Activated CD4-positive, CD25-positive, alpha-beta regulatory T cell treated with anti-CD3 and anti-CD28 coated beads, Interleukin-2, amount 50 U/mL, for 72 hours (primary cell): ENCODE measurements at regions not wholly inside any gene's neighbourhood (a gene's known extent, or its start where the extent isn't known, plus 50 kb on each side); places are given as distances from the start of the nearest gene placed in this dataset.

Source experiments
- DNase-seq: peaks from one replicate; pipeline ENCODE4 v3.0.0; 2021

DNA sequence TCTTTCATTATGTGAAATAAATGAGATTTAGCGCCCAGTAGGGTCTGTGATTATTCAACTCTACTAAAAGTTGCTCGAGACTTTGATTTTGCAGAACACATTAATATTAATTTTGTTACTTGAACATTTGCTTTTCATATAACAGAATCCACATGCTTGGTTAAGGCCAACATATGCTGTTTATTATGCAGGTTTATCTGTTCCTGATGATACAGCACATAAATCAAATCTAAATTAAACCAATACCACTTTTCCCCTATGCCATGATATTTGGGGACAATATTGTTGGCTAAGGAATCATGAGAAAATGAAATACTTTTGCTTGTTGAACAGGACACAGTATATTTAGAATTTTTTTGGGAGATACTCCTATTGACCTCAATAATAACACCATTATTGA is 291.1 kb downstream of the USP25 start:
- no peak for DNase-seq

DNA sequence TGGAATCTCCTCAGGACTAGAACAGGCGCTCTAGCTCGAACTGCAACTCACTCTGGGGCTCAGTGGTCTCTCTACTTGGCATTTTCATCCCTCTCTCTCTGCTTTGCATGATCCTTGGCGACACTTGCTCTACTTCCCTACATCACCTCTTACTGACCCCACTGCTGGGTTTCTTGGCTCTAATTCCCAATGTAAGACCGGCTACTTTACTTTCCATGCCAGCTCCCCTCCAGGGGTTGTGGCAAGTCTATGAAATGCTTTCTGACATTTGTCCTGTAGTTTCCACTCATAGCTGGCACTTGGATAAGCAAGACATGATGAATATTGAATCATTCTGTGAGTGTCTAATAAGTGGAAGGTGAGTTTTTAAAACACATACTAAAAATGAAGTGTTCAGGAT is 292.3 kb downstream of the USP25 start:
- DNase-seq, result no peak

DNA sequence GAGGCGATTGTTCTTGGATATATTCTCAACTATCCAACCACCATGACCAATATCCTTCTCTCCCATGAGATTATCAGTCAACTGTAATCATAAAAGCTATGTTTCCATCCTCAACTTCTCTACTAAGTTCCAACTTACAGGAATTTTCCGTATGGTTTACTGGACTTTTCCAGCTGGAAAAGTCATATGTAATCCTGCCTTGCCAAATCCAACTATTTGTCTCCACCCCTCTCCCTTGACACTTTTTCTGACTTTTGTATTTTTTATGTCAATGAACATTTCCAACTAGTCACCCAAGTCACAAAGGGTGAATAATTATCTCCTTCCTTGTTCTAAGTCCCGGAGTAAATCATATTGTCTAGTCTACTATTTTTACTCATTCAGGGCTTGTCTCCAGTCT is 293.1 kb downstream of the USP25 start:
- no peak for DNase-seq

DNA sequence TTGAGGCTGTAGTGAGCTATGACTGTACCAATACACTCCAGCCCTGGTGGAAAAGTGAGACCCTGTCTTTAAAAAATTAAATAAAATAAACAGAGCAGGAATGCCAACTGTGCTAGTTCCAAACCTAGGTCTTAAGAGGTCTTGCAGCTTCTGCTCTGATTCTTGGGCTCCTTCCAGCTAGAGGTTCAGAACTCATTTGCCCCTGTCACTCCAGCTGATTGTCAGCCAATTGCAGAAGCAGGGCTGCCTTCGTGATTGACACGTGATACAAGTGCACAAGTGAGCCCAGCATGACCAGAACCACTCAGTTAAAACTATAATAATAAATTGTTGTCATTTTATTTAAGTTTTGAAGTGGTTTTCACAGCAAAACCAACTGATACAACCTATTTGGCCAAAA is 298.4 kb downstream of the USP25 start:
- no peak for DNase-seq

DNA sequence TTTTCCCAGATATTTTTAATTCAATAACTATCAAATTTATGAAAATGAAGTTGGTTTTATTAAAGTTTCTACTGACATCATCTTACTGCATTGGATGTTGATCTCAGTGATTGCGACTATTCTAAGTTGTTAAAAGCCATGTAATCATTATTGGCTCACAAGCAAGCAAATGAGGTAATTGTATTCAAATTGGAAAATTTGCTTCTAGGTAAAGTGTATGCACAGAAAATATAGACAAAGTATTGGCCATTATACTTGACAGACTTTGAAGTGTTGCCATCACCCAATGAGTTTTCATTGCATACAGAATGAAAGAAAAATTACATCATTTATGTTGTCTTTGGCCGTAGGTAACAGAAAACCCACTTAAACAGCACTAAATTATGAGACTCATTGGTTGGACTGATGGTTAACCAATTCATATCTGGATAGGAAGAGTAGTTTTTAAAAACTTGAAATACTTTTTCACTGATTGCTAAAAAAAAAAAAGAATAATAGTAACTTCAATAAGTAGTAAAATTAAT is 299.2 kb downstream of the USP25 start:
- no peak for DNase-seq

DNA sequence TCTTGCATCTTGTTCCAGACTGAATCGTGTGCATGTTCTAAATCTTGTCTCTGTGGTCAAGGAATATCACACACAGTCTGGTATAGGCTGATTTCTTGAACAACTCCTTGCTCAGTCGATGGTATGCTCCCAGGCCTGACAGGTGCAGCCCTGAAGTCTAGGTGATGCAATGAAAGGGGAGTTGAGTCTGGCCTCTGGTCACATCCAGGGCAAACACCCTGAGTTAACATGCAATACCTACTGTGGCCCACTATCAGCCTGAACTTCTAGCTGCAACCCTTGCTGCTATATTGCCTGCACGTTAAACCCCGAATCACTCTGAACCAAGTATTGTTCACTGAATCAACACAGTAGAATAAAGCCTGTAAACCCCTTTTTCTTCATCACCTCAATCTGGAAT is 303.4 kb downstream of the USP25 start:
- DNase-seq, result no peak

DNA sequence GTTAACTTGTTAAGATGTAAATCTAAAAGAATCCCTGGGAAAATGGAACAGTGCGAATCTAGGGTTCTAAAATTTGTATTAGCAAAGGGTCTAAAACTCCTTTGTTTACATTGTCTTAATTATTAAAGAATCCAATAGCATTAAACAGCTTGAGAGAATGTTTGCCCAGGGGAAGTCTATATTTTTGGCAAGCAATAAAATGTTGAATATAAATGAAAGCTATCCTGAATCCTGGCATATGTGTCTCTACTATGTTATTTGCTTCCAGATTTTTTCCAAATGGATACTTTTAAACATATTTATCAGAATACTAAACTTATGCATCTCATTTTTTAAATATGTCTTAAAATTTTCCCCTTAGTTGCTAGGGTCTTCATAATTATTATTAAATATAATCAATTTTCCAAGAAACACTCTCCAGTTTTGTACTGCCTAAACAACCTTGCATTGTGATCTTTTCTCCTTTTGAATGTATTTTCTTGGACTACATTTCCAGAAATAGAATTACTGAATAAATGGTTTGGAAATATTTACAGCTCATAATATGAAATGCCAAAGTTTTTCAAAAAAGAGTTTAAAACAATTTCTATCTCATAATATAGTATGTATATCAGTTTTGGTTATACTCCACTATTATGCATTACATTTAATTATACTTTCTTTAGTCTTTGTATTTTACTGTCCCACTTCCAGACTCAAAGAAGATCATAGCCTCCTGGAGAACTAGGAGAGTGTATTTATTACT is 304.8 kb downstream of the USP25 start:
- DNase-seq, result no peak

DNA sequence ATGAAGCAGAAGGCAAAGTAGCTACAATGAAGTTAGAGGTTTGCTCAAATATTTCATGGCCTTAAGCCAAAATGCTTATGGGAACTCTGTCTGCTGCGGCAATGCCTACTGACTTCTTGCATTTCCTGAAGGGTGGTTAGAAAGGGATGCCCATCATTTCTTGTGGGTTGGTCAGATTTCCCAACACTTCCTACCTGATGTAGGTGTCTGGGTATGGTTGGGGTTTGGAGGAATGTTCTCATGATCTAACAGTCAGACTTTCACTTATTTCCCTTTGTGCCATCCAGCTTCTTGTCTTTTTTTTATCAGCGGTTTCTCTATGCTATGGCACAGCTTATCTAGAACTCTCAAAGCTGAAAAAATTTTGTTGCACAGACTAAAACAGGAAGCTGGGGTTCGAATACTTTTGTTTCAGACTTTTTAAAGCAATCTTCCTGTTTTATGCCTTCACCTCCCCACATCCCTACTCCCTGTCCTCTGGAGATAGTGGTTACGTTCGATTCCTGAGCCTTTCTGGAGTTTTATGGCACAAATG is 307.7 kb downstream of the USP25 start:
- DNase-seq, result no peak

DNA sequence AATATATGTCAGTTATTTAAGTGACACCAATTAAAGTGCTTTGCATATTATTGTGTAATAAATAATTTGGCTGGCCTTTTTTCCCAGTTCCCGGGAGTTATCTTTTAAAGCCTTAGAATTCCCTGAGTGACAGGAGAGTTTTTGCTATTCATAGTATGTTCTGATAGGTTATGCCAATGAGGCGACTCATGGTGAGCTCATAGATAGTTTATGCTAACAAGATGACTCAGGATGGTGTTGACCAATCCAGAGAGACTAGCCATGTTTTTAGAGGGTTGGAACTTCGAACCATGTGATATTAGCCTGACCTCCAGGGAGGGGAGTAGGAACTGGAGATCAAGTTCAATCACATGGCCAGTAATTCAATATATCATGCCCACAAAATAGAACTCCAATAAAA is 310.8 kb downstream of the USP25 start:
- no peak for DNase-seq

DNA sequence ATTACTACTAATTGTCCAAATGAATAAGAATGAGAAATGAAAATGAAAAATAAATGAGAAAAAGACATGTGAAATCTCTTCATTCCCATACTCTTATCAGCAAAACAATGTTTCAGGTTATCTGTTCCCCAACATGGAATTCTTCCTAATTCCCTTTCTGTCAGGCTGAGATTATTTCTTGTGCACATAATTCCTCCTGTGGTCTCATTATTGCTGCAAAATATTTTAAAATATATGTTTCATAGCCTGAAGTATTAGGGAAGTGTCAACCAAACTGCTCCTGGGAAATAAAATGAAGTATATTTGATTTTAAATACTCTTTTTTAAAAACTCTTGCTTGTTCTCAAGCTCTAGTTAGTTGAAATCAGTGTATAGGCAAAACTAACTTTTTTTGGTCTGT is 314.9 kb downstream of the USP25 start:
- no peak for DNase-seq

DNA sequence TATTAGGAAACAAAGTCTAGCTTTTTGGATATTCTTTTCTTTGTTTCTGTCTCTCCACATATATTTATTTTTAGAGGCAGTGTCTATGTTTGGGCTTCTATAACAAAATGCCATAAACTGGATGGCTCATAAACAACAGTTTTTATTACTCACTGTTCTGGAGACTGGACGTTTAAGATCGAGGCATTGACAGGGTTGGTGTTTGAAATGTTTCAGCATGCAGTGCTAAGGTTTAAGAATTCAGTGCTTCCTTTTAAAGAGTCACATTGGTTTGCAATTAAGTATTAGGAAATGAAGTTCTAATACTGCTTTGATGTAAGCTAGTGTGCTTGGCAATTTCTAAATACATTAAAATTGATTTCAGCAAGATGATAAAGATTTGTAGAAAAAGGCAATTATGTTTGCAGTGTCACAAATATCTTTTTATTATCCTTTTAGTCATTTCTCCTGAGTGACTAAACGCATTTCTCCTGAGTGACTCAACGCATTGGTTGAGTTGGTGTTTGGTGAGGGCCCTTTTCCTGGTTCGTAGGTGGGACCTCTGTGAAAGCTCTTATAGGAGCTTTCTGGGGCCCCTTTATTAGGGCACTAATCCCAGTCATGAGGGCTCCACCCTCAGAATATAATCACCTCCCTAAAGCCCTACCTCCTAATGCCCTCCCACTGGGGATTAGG is 317.0 kb downstream of the USP25 start:
- no peak for DNase-seq

DNA sequence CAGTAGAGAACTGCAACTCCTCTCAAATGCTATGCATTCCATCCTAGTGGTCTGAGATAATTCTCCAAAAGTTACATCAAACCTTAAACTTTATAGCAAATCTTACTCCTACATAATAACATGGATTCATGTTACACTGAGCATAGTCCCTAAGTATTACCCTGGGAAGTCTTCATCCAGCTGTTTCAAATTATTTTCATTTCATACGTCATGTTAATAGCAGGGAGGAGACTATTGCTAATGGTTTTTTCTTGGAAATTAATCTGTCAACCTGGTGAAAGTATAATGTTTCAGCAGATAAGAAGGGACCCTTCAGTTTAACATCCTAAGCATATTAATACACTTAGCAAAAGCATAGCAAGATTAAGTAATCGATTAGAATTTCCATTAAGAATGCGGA is 318.1 kb downstream of the USP25 start:
- DNase-seq, result no peak

DNA sequence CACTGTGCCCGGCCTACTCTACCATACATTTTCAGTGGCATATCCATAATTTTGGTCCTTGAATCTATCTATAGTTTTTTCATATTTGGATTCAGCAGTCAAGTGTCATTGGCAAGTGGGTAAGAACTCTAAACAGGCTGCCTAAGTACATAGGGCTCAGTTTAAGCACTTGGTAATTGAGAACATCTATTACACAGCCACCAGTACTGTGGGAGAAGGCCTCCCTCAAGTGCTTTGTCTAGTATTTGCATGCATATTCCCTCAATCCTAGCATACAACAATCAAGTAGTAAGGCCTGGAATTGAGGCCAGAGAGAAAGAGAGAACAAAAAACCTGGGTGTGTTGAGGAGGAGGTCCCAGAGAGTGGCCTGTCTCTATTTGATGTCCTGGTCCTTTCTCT is 325.2 kb downstream of the USP25 start:
- DNase-seq, result no peak

DNA sequence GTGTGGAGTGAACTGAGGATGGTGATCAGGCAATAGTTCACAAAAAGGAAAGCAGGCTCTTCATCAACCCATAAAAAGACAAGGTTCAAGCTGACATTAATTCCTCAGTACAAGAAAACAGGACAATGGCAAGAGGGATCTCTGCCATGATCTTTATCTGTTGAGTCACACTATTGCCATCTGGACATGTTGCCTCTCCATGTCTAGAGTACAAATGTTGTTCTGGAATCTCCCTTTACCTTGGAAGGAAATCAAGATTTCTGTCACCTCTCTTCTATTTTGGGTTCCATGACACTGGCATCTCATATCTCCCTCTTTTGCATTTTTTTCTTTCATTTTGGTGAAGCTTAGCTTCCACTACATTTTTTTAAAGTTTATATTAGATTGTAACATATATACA is 329.1 kb downstream of the USP25 start:
- no peak for DNase-seq

DNA sequence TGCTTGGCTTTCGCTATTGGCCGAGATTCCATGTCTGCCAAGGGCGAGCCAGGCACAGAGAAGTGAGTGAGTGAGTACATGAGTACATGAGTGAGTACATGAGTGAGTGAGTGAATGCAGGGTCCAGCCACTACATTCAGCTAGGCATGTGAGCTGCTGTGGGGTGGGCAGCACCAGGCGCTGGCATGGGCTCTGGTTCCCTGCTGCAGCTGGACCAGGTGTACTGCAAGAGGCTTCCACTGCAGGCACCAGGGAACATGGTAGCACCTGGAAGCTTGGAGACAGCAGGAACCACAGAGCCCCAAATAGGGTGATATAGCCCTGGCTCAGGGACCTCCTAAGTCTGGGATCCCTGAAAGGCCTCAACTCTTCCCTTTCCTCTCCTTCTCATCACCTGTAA is 330.2 kb downstream of the USP25 start:
- no peak for DNase-seq

DNA sequence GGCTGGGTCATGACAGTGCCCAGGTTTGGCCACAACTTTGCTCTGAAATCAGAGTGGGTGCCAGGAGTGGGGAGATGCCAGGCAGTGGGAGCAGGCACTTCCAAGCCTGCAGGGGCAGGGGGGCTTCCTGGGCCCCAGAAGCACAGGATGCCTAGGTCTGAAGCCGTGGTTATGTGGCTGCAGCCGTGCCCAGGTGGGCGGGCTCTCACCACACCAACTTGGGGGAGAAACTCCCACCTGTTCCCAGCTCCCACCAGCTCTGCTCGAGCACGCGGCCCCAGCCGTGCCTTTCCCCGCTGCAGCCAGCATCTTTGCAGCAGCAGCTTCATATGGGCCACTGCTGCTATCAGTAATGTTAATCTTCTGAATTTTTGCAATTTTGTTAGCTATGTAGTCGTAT is 331.4 kb downstream of the USP25 start:
- no peak for DNase-seq

DNA sequence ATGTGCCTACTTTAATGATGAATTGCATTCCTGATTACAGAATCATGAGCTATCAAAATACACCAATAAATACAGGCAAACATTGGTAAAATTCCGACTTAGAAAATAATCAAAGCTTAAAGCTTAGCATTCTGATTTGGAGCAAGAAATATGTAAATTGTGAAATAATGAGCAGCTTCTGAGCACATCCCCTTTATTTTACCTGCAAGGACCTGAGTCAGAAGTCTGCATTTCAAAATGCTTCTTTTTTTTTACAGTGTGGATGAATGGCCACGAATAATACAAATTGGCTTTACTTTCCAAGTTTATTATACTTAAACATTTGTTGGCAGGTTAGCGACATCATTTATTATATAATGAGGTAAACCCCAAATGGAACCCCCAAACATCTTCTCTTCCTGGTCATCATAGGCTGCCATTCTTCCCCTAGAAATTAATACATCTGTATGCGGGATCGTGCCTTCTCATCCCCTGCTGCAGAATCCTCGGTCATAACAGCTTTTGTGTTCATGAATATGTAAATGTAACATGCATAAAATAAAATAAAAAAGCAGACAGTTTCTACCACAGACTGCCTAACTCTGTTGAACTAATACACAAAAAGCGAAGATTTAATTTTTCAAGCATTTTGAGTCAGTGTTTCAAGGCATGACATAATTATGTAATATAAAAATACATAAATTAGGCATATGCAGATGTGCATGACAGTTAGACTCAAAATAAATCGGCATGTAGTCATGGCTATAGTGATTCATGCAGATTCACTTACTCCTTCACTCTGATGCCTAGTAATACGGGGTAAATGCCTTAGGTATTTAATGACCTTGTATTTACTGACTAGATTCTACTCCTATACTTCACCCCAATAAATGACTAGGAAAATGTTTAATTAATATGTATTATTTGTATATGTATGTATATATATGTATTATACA is 339.7 kb downstream of the USP25 start:
- DNase-seq, result no peak

DNA sequence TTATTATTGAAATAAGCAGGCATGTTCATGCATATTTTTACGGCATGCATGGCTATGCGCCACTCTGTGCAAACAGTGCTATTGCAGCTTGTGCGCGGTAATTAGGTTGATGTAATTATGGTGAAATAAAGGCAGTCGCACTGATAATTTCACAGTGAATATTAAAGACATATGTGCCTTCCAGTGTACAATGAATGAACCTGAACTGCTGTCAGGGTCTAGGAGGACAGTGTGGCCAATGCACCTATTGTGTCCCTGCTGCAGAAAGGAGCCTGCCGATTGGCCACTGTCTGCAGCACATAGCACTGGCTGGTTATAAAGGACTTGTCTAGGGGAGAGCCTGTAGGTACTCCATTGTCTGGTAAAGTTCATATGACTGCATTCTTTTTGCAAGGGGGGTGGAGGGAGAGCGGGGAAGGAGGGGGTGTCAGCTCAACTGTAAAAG is 340.4 kb downstream of the USP25 start:
- DNase-seq, result no peak

DNA sequence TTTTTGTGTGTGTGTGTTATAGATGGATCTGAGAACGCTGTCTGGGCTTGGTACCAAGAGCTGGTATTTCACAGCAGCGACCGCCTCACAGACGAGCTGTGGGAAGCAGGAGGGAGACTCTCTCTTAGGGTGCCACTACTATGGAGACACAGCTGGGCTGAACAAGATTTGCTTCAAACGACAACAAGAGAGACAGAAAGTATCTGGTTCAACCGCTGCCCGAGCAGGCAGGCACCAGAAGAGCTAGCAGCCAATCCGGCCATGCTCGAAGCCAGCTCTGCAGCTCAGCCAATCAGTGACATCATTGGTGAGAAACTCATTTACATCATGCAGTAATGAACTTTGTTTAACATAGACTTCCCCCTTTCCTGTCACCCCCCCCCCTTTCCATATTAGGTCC is 341.3 kb downstream of the USP25 start:
- no peak for DNase-seq

DNA sequence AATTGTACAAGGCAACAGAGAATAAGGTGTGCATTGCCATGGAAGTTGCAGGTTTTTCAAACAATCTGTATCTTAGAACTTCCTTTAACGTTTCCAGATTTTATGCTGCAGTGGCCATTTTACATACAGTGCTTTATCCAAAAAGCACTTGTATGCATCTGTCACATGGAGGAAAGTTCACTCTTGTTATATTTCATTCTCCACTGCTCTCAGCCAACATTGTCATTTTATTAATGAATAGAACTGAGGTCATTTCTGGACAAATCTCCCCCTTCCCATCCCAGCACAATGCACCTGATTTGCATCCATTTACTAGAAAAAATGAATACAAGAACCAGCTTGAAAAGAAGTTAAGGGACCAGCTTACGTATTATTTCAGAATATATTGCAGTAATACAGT is 342.0 kb downstream of the USP25 start:
- no peak for DNase-seq

DNA sequence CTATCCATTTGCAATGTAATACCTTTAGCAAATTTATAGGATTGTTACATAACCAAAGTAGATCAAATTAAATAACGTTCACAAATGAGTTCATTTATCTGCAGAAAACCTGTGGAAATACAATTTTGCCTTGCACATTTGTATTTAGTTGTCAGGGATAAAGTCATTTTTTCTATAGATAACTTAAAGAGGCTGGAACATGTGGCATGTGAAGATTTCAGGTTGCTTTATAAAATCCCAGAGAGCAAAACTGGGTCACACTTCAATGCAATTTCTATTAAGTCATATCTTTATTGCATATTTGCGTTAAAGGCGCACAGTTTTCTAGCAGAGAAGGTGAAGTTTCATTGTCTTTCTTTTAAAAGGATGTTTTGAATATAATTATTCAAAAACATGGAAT is 342.4 kb downstream of the USP25 start:
- DNase-seq, result no peak

DNA sequence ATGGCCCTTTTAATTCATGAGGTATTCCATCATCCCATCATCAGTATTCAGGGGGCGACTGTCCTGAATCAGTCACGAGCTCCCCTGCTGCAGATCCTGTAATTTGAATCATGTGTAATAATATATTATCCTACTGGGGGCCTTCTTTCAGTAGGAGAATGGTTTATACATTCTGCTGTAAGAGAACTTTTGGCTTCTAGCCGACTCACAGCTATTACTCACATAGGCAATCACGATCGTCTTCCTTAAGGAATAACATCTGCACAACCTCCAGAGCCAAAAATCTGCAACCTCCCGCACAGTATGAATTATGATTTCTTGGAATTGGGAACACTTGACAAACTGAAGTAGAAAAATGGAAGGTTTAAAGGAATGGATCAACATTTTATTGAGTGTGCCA is 343.0 kb downstream of the USP25 start:
- DNase-seq, result no peak

DNA sequence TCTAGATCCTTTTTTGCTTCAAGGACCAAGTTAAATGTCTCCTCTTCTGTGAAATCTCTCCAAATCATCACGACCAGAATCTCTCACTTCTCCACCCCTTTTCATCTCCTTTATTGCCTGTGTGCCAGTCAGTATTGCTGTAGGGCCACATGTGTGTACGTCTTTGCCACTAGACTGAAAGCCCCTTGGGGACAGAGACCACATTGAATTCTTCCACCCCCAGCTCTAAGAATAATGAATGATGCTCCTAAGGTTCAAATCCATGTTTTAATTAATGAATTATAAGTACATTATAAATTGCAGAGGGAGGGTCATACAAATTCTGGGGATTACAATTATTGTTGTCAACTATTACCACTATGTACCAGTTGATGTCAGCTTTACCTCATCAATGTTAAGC is 343.8 kb downstream of the USP25 start:
- no peak for DNase-seq
